ENCODE measurements at regions not wholly inside any gene's neighbourhood (a gene's known extent, or its start where the extent isn't known, plus 50 kb on each side); places are given as distances from the start of the nearest gene placed in this dataset.

DNA sequence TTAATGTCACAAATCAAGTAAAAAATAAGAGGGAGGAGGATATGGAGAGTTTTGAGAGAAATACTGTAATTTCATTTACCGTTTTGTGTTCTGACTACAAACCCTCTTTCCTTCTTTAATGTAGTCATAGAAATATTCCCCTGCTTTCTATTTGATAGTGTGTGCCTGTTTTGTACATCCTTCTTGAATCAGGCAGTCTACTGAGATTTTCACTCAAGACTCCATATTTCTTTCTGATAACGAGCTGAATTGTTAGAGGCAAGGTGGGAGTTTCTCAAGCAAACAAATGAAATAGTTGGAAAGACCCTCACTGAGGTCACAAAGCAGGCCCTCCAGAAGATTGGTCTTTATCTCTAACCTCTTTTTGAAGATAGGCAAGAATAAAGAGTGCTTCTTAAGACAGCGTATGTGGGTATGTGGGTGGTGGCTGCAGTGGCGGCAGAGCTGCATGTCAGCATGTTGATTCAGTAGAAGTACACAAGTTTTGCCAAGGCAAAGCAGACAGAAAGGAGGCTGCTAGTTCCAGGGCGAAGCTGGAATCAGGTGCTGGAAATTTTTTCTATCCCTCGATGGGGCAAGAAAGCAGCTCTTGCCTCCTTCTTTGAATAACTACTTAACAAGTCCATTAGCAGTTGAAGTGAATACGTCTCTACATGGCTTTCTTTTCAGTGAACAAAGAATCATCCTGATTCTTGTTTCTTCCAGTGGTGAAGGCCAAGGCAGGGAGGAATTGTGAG, 164.2 kb downstream of the FAM76B start:
- DNase-seq, result no peak
- no peak overlapping the region for H2AFZ ChIP-seq (ENCODE audit: low read depth)

DNA sequence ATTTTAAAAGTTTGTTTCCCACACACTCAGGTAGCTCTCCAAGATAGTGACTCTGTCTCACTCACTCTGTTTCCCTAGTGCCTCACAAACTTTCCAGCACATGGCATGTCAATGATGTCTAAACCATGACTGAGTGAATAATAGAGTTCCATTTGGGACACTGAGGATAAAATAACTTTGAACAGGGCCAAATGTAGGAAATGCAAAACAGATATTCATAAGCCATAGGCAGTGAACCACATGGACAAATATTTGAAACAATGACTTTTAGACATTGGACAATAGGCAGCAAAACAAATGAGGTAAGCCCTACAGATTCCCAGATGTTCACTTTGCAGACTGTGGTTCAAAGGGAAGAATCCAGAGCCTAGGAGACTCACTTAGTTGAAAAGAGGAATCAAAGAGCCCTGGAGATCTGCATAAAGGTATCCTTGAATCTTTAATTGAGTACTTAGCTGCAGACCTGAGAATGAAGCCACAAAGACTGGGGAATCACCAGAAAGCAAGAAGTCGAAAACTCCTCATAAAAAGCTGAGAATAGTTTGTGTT, 173.3 kb downstream of the FAM76B start:
- Histone ChIP-seq H4K20me1 (ENCODE audit: insufficient read depth) (no peaks in the 10 kb centered on the region), H2AFZ (ENCODE audit: low read depth) (no peak overlapping the region), H3F3A (replicated peaks; ENCODE audit: insufficient read depth) (no peaks in the 10 kb centered on the region), H3K27ac (ENCODE audit: low read depth in 2 of 2, low read length in 1 of 2) (no peak overlapping the region), H3K9ac (no peak overlapping the region), H3K4me3 (ENCODE audit: low read depth in 2 of 2, low read length in 1 of 2) (no peak overlapping the region), H3K9me3 (no peaks in the 10 kb centered on the region), H3K36me3 (replicated peaks in 1 of 2; ENCODE audit: control insufficient read depth in 1 of 2, insufficient read depth in 2 of 2, low read length in 1 of 2) (no peaks in the 10 kb centered on the region), H3K4me2 (no peak overlapping the region), H3K27me3 (ENCODE audit: insufficient read depth) (no peaks in the 10 kb centered on the region), H3K4me1 (ENCODE audit: control insufficient read depth in 1 of 2, insufficient read depth in 2 of 2, low read depth in 1 of 2, low read length in 1 of 2) (no peaks in the 10 kb centered on the region), H3K9me2 (no peaks in the 10 kb centered on the region), H3K79me2 (ENCODE audit: insufficient read depth) (no peaks in the 10 kb centered on the region)
- POLR2A ChIA-PET, result no interaction called here
- WGBS (ENCODE audit: low lambda C conversion rate), result 16% methylated on average over 1 of the region's 1 CpG
- CTCF ChIA-PET, result no interaction called here
- no peak for DNase-seq
- no peak for TF ChIP-seq RFX5 (IDR thresholded peaks at IDR 0.05; ENCODE audit: low read length)
- no peak for TF ChIP-seq NFIC (IDR thresholded peaks at IDR 0.05; ENCODE audit: borderline replicate concordance)
- TF ChIP-seq, protein P1, sequence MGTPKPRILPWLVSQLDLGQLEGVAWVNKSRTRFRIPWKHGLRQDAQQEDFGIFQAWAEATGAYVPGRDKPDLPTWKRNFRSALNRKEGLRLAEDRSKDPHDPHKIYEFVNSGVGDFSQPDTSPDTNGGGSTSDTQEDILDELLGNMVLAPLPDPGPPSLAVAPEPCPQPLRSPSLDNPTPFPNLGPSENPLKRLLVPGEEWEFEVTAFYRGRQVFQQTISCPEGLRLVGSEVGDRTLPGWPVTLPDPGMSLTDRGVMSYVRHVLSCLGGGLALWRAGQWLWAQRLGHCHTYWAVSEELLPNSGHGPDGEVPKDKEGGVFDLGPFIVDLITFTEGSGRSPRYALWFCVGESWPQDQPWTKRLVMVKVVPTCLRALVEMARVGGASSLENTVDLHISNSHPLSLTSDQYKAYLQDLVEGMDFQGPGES (IDR thresholded peaks at IDR 0.05; ENCODE audit: low read depth, low read length), result no peak
- no peak for TF ChIP-seq TCF12 (IDR thresholded peaks at IDR 0.05)
- TF ChIP-seq, protein P2, sequence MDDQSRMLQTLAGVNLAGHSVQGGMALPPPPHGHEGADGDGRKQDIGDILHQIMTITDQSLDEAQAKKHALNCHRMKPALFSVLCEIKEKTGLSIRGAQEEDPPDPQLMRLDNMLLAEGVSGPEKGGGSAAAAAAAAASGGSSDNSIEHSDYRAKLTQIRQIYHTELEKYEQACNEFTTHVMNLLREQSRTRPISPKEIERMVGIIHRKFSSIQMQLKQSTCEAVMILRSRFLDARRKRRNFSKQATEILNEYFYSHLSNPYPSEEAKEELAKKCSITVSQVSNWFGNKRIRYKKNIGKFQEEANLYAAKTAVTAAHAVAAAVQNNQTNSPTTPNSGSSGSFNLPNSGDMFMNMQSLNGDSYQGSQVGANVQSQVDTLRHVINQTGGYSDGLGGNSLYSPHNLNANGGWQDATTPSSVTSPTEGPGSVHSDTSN (IDR thresholded peaks at IDR 0.05), result no peak
- TF ChIP-seq, protein P3, sequence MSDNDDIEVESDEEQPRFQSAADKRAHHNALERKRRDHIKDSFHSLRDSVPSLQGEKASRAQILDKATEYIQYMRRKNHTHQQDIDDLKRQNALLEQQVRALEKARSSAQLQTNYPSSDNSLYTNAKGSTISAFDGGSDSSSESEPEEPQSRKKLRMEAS (IDR thresholded peaks at IDR 0.05; ENCODE audit: low read depth), result no peak

More for the DNA sequence above, 164.2 kb downstream of the FAM76B start:
- ChIA-PET CTCF (no interaction called here), POLR2A (no interaction called here)
- Histone ChIP-seq H3K27me3 (ENCODE audit: insufficient read depth) (no peaks in the 10 kb centered on the region), H3K4me3 (ENCODE audit: low read depth in 2 of 2, low read length in 1 of 2) (no peak overlapping the region), H3K9me2 (no peaks in the 10 kb centered on the region), H3K36me3 (replicated peaks in 1 of 2; ENCODE audit: control insufficient read depth in 1 of 2, insufficient read depth in 2 of 2, low read length in 1 of 2) (no peaks in the 10 kb centered on the region), H3F3A (replicated peaks; ENCODE audit: insufficient read depth) (no peaks in the 10 kb centered on the region), H3K9me3 (no peaks in the 10 kb centered on the region), H4K20me1 (ENCODE audit: insufficient read depth) (no peaks in the 10 kb centered on the region), H3K4me2 (no peak overlapping the region), H3K79me2 (ENCODE audit: insufficient read depth) (no peaks in the 10 kb centered on the region), H3K4me1 (ENCODE audit: control insufficient read depth in 1 of 2, insufficient read depth in 2 of 2, low read depth in 1 of 2, low read length in 1 of 2) (no peaks in the 10 kb centered on the region), H3K9ac (no peak overlapping the region), H3K27ac (ENCODE audit: low read depth in 2 of 2, low read length in 1 of 2) (no peak overlapping the region)
- WGBS (ENCODE audit: low lambda C conversion rate), result 47% methylated on average over 7 of the region's 7 CpGs
- no peak for TF ChIP-seq JUND (IDR thresholded peaks at IDR 0.05)
- TF ChIP-seq, protein P4, sequence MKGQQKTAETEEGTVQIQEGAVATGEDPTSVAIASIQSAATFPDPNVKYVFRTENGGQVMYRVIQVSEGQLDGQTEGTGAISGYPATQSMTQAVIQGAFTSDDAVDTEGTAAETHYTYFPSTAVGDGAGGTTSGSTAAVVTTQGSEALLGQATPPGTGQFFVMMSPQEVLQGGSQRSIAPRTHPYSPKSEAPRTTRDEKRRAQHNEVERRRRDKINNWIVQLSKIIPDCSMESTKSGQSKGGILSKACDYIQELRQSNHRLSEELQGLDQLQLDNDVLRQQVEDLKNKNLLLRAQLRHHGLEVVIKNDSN (IDR thresholded peaks at IDR 0.05; ENCODE audit: borderline replicate concordance, low read depth), result no peak
